Neural cell (in vitro differentiated cells): ENCODE measurements at regions not wholly inside any gene's neighbourhood (a gene's known extent, or its start where the extent isn't known, plus 50 kb on each side); places are given as distances from the start of the nearest gene placed in this dataset.

Source experiments
- H2AFZ ChIP-seq: fragments of 200-600, 300-800 bp; sonication (generic), shearing (Covaris generic); 2 replicates; pipeline ENCODE4 v1.6.0; 2014; ENCODE audit warnings: low read depth, mild to moderate bottlenecking, antibody characterized with exemption, low read length, moderate library complexity
- H3F3A ChIP-seq: fragments of 200-600 bp; shearing (Covaris generic); 2 replicates; pipeline ENCODE4 v1.6.1; 2016; ENCODE audit warnings: mild to moderate bottlenecking, moderate library complexity, mixed read lengths, antibody characterized with exemption, low read length; ENCODE audit not compliant: insufficient read depth, poor library complexity, severe bottlenecking
- H3K27ac ChIP-seq: fragments of 200-600, 300-800 bp; sonication (generic), shearing (Covaris generic); 2 replicates; pipeline ENCODE4 v1.5.1; 2014; ENCODE audit warnings: mild to moderate bottlenecking, low read length, moderate library complexity
- H3K27me3 ChIP-seq: fragments of 300-800, 200-600 bp; sonication (generic), shearing (Covaris generic); 2 replicates; pipeline ENCODE4 v1.6.0; 2014; ENCODE audit warnings: mild to moderate bottlenecking, low read depth, low read length, moderate library complexity; ENCODE audit not compliant: insufficient read depth
- H3K36me3 ChIP-seq: fragments of 300-800, 200-600 bp; sonication (generic), shearing (Covaris generic); 2 replicates; pipeline ENCODE4 v1.5.1; 2014; ENCODE audit warnings: mild to moderate bottlenecking, antibody characterized with exemption, low read length, moderate library complexity; ENCODE audit not compliant: insufficient read depth
- H3K4me2 ChIP-seq: fragments of 300-800, 200-600 bp; sonication (generic), shearing (Covaris generic); 2 replicates; pipeline ENCODE4 v1.6.0; 2014; ENCODE audit warnings: mild to moderate bottlenecking, low read length
- H3K4me3 ChIP-seq: fragments of 300-800, 200-600 bp; sonication (generic), shearing (Covaris generic); 2 replicates; pipeline ENCODE4 v1.5.1; 2014; ENCODE audit warnings: mild to moderate bottlenecking, low read length, moderate library complexity
- H3K79me2 ChIP-seq: fragments of 200-600 bp; shearing (Covaris generic); replicated peaks from 2 replicates; pipeline ENCODE4 v1.6.0; 2014; ENCODE audit warnings: mild to moderate bottlenecking, low read length, moderate library complexity; ENCODE audit not compliant: insufficient read depth
- H3K9ac ChIP-seq: fragments of 300-800, 200-600 bp; sonication (generic), shearing (Covaris generic); 2 replicates; pipeline ENCODE4 v1.6.1; 2016; ENCODE audit warnings: mild to moderate bottlenecking, low read length, mixed read lengths
- H3K9me2 ChIP-seq: fragments of 200-600 bp; shearing (Covaris generic); 2 replicates; pipeline ENCODE4 v1.6.1; 2016; ENCODE audit warnings: mild to moderate bottlenecking, low read length, mixed read lengths; ENCODE audit not compliant: insufficient read depth
- H3K9me3 ChIP-seq: fragments of 200-600, 300-800 bp; sonication (generic), shearing (Covaris generic); 2 replicates; pipeline ENCODE4 v1.6.1; 2016; ENCODE audit warnings: mild to moderate bottlenecking, mixed run types, low read length, moderate library complexity, mixed read lengths
- H4K20me1 ChIP-seq: fragments of 200-600 bp; shearing (Covaris generic); 2 replicates; pipeline ENCODE4 v1.6.1; 2016; ENCODE audit warnings: mild to moderate bottlenecking, mixed run types; ENCODE audit not compliant: insufficient read depth
- EP300 ChIP-seq: fragments of 450-650 bp; conservative IDR thresholded peaks from 2 replicates; pipeline ENCODE4 v1.6.1; 2014; ENCODE audit warnings: antibody characterized with exemption, mild to moderate bottlenecking, moderate library complexity; ENCODE audit not compliant: poor library complexity, severe bottlenecking
- EZH2 ChIP-seq: fragments of 200-600, 300-800 bp; shearing (Covaris generic), sonication (generic); IDR thresholded peaks from 2 replicates; pipeline ENCODE4 v1.6.1; 2014; ENCODE audit warnings: antibody characterized with exemption, low read length, borderline replicate concordance, mild to moderate bottlenecking; ENCODE audit not compliant: insufficient read depth, poor library complexity, severe bottlenecking
- MXI1 ChIP-seq: fragments of 450-650 bp; conservative IDR thresholded peaks from 2 replicates; pipeline ENCODE4 v1.6.1; 2014; ENCODE audit warnings: antibody characterized with exemption, mild to moderate bottlenecking; ENCODE audit not compliant: poor library complexity, severe bottlenecking
- POLR2AphosphoS5 ChIP-seq: IDR thresholded peaks from 2 replicates; pipeline ENCODE4 v1.6.1; 2012
- RAD21 ChIP-seq: fragments of 450-650 bp; conservative IDR thresholded peaks from 2 replicates; pipeline ENCODE4 v1.6.1; 2014; ENCODE audit warnings: antibody characterized with exemption, mild to moderate bottlenecking, moderate library complexity
- REST ChIP-seq: IDR thresholded peaks from 2 replicates; pipeline ENCODE4 v1.6.1; 2012; ENCODE audit warnings: borderline replicate concordance
- SMC3 ChIP-seq: fragments of 450-650 bp; conservative IDR thresholded peaks from 2 replicates; pipeline ENCODE4 v1.6.1; 2014; ENCODE audit warnings: antibody characterized with exemption, mild to moderate bottlenecking, moderate library complexity; ENCODE audit not compliant: poor library complexity
- TAF1 ChIP-seq: IDR thresholded peaks from 2 replicates; pipeline ENCODE4 v1.6.1; 2012; ENCODE audit warnings: low read depth
- TF ChIP-seq, protein P1 (sequence below): fragments of 450-650 bp; IDR thresholded peaks from 2 replicates; pipeline ENCODE4 v1.5.1; 2014; ENCODE audit warnings: antibody characterized with exemption, mild to moderate bottlenecking, moderate library complexity; ENCODE audit not compliant: poor library complexity, severe bottlenecking

DNA sequence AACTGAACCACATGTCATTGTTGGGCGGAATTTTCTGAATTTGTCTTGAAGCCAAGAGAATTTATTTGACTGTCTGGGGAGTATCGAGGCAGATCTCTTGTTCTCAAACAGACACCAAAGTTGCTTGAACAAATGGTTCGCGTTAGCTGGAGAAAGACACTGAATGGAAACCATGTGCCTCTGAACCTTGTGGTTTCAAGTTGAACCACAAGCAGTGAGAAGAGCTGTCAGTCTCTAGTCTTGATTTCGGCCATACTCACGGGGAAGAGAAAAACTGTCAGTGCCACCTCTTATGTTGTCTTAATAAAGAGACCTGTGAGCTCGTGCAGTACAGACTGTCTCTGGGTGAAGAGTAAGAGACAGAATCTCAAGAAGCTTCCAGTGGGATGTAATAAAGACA is 886.5 kb upstream of the SOX9 start:
- no peak overlapping the region for H3K4me3 ChIP-seq

GRCh38 chr17:71237903-71238538 is 882.8 kb upstream of the SOX9 start:
- Histone ChIP-seq H4K20me1 (no peaks in the 10 kb centered on the region), H3K27me3 (no peaks in the 10 kb centered on the region), H3K36me3 (no peaks in the 10 kb centered on the region), H2AFZ (no peak overlapping the region), H3K4me2 (no peak overlapping the region), H3F3A (no peaks in the 10 kb centered on the region), H3K27ac (no peak overlapping the region), H3K9ac (no peak overlapping the region), H3K9me3 (no peaks in the 10 kb centered on the region), H3K4me3 (no peak overlapping the region), H3K79me2 (no peaks in the 10 kb centered on the region), H3K9me2 (no peaks in the 10 kb centered on the region)
- TF ChIP-seq EP300, result no peak
- no peak for TF ChIP-seq EZH2
- TF ChIP-seq, protein P1, sequence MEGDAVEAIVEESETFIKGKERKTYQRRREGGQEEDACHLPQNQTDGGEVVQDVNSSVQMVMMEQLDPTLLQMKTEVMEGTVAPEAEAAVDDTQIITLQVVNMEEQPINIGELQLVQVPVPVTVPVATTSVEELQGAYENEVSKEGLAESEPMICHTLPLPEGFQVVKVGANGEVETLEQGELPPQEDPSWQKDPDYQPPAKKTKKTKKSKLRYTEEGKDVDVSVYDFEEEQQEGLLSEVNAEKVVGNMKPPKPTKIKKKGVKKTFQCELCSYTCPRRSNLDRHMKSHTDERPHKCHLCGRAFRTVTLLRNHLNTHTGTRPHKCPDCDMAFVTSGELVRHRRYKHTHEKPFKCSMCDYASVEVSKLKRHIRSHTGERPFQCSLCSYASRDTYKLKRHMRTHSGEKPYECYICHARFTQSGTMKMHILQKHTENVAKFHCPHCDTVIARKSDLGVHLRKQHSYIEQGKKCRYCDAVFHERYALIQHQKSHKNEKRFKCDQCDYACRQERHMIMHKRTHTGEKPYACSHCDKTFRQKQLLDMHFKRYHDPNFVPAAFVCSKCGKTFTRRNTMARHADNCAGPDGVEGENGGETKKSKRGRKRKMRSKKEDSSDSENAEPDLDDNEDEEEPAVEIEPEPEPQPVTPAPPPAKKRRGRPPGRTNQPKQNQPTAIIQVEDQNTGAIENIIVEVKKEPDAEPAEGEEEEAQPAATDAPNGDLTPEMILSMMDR, result peak; percentile 73
- peak; percentile 80 for TF ChIP-seq SMC3
- no peak for TF ChIP-seq REST
- peak; percentile 77 for TF ChIP-seq RAD21
- TF ChIP-seq POLR2AphosphoS5, result no peak
- no peak for TF ChIP-seq TAF1
- TF ChIP-seq MXI1, result no peak

More for the DNA sequence above, 886.5 kb upstream of the SOX9 start:
- H3K4me2 ChIP-seq, result no peak overlapping the region
- no peaks in the 10 kb centered on the region for H3K79me2 ChIP-seq
- no peaks in the 10 kb centered on the region for H3K27me3 ChIP-seq
- H2AFZ ChIP-seq, result no peak overlapping the region
- no peak overlapping the region for H3K27ac ChIP-seq
- TF ChIP-seq TAF1 (no peak), SMC3 (no peak), REST (no peak), EP300 (no peak), EZH2 (no peak)
- H4K20me1 ChIP-seq, result no peaks in the 10 kb centered on the region
- H3K9ac ChIP-seq, result no peak overlapping the region
- H3K36me3 ChIP-seq, result no peaks in the 10 kb centered on the region
- no peaks in the 10 kb centered on the region for H3K9me2 ChIP-seq
- no peaks in the 10 kb centered on the region for H3F3A ChIP-seq
- H3K9me3 ChIP-seq, result no peaks in the 10 kb centered on the region
